HEK293 (cell line): ENCODE measurements at regions not wholly inside any gene's neighbourhood (a gene's known extent, or its start where the extent isn't known, plus 50 kb on each side); places are given as distances from the start of the nearest gene placed in this dataset.
A peak's percentile ranks its signal among the peaks of the same experiment; 100 is the strongest.
"Not testable (repeated sequence)": the region's sequence is repeated elsewhere in the genome, so short reads cannot be mapped to it uniquely, and the experiment has no call there.

ENCODE experiments used
- CTCF ChIA-PET: fragments of 350-600 bp; formaldehyde crosslinking; extraction: SDS; loops from one replicate; lab custom pipeline; 2021; ENCODE audit warnings: antibody characterized with exemption; lab: Yijun Ruan, JAX
- POLR2A ChIA-PET: fragments of 300-600 bp; formaldehyde crosslinking; extraction: SDS; loops from one replicate; lab custom pipeline; 2020; ENCODE audit warnings: antibody characterized with exemption, inconsistent platforms; lab: Yijun Ruan, JAX
- H3K27ac ChIP-seq: fragments of 200-500 bp; sonication (Bioruptor generic); 2 replicates; pipeline ENCODE4 v1.5.1; 2014; ENCODE audit warnings: low read depth, low read length, control low read depth, inconsistent platforms; ENCODE audit errors: extremely low read depth
- H3K36me3 ChIP-seq, 2 experiments: fragments of 200-500 bp in 1 of 2; sonication (Bioruptor generic) in 1 of 2; 1 replicate in 1 of 2; 2 replicates in 1 of 2; pipeline ENCODE4 v1.5.1; 2014 to 2017; ENCODE audit warnings: inconsistent platforms in 2 of 2, low read length in 2 of 2; ENCODE audit not compliant: control insufficient read depth in 2 of 2, insufficient read depth in 1 of 2
- H3K4me1 ChIP-seq: fragments of 200-500 bp; sonication (Bioruptor generic); 2 replicates; pipeline ENCODE4 v1.5.1; 2014; ENCODE audit warnings: mild to moderate bottlenecking, low read length, inconsistent platforms; ENCODE audit not compliant: control insufficient read depth, insufficient read depth
- H3K4me3 ChIP-seq: 2 replicates; pipeline ENCODE4 v1.5.1; 2011; ENCODE audit warnings: low read depth, mild to moderate bottlenecking, control low read depth, low read length, moderate library complexity
- H3K9me3 ChIP-seq: fragments of 200-500 bp; sonication (Bioruptor generic); 2 replicates; pipeline ENCODE4 v1.5.1; 2014; ENCODE audit warnings: low read depth, low read length, inconsistent platforms; ENCODE audit not compliant: control insufficient read depth, insufficient read depth
- GLIS2 ChIP-seq: fragments of 450-650 bp; formaldehyde crosslinking; IDR thresholded peaks from 2 replicates; pipeline ENCODE4 v1.5.1; 2016; ENCODE audit warnings: missing biosample characterization, missing genetic modification characterization
- KLF17 ChIP-seq: fragments of 450-650 bp; formaldehyde crosslinking; IDR thresholded peaks from 2 replicates; pipeline ENCODE4 v1.5.1; 2016; ENCODE audit warnings: missing biosample characterization, missing genetic modification characterization
- PBX3 ChIP-seq: sonication (generic); formaldehyde crosslinking; IDR thresholded peaks from 2 replicates; pipeline ENCODE4 v1.8.1; 2022; ENCODE audit warnings: mild to moderate bottlenecking, moderate library complexity, missing genetic modification reagents
- TCF7L2 ChIP-seq: IDR thresholded peaks from 2 replicates; pipeline ENCODE4 v1.6.1; 2011; ENCODE audit warnings: low read depth, mild to moderate bottlenecking, inconsistent platforms, low read length, moderate library complexity, borderline replicate concordance
- ZBTB20 ChIP-seq: fragments of 450-650 bp; formaldehyde crosslinking; IDR thresholded peaks from 2 replicates; pipeline ENCODE4 v1.5.1; 2016; ENCODE audit warnings: missing biosample characterization, missing genetic modification characterization
- ZBTB21 ChIP-seq: fragments of 450-650 bp; formaldehyde crosslinking; IDR thresholded peaks from 2 replicates; pipeline ENCODE4 v1.5.1; 2017; ENCODE audit warnings: missing biosample characterization, missing genetic modification characterization
- ZBTB44 ChIP-seq: fragments of 450-650 bp; IDR thresholded peaks from 2 replicates; pipeline ENCODE4 v1.5.1; 2018; ENCODE audit warnings: missing biosample characterization, mild to moderate bottlenecking, missing genetic modification characterization
- ZBTB49 ChIP-seq: fragments of 450-650 bp; formaldehyde crosslinking; IDR thresholded peaks from 2 replicates; pipeline ENCODE4 v1.5.1; 2016; ENCODE audit warnings: missing biosample characterization, missing genetic modification characterization, low read depth
- ZFHX2 ChIP-seq: fragments of 450-650 bp; formaldehyde crosslinking; conservative IDR thresholded peaks from 2 replicates; pipeline ENCODE4 v1.5.1; 2016; ENCODE audit warnings: missing biosample characterization, missing genetic modification characterization
- ZIC2 ChIP-seq: fragments of 450-650 bp; formaldehyde crosslinking; IDR thresholded peaks from 2 replicates; pipeline ENCODE4 v1.5.1; 2016; ENCODE audit warnings: missing biosample characterization, missing genetic modification characterization
- ZNF133 ChIP-seq: fragments of 450-650 bp; formaldehyde crosslinking; IDR thresholded peaks from 2 replicates; pipeline ENCODE4 v1.5.1; 2016; ENCODE audit warnings: missing biosample characterization, missing genetic modification characterization
- ZNF169 ChIP-seq: fragments of 450-650 bp; formaldehyde crosslinking; IDR thresholded peaks from 2 replicates; pipeline ENCODE4 v1.5.1; 2016; ENCODE audit warnings: missing biosample characterization, missing genetic modification characterization
- ZNF24 ChIP-seq: fragments of 450-650 bp; formaldehyde crosslinking; IDR thresholded peaks from 2 replicates; pipeline ENCODE4 v1.5.1; 2016; ENCODE audit warnings: missing biosample characterization, missing genetic modification characterization
- ZNF366 ChIP-seq: fragments of 450-650 bp; formaldehyde crosslinking; conservative IDR thresholded peaks from 2 replicates; pipeline ENCODE4 v1.5.1; 2016; ENCODE audit warnings: missing biosample characterization, missing genetic modification characterization
- ZNF48 ChIP-seq: fragments of 450-650 bp; formaldehyde crosslinking; IDR thresholded peaks from 2 replicates; pipeline ENCODE4 v1.5.1; 2016; ENCODE audit warnings: missing biosample characterization, missing genetic modification characterization
- ZNF510 ChIP-seq: fragments of 450-650 bp; formaldehyde crosslinking; IDR thresholded peaks from 2 replicates; pipeline ENCODE4 v1.5.1; 2018; ENCODE audit warnings: mild to moderate bottlenecking, missing genetic modification characterization, missing biosample characterization; ENCODE audit not compliant: insufficient replicate concordance
- ZNF558 ChIP-seq: fragments of 450-650 bp; formaldehyde crosslinking; IDR thresholded peaks from 2 replicates; pipeline ENCODE4 v1.5.1; 2016; ENCODE audit warnings: missing biosample characterization, missing genetic modification characterization
- ZNF660 ChIP-seq: fragments of 450-650 bp; IDR thresholded peaks from 2 replicates; pipeline ENCODE4 v1.5.1; 2018; ENCODE audit warnings: missing biosample characterization, mild to moderate bottlenecking, missing genetic modification characterization
- ZNF707 ChIP-seq: fragments of 450-650 bp; formaldehyde crosslinking; IDR thresholded peaks from 2 replicates; pipeline ENCODE4 v1.5.1; 2016; ENCODE audit warnings: missing biosample characterization, missing genetic modification characterization
- ZNF837 ChIP-seq: fragments of 450-650 bp; formaldehyde crosslinking; IDR thresholded peaks from 2 replicates; pipeline ENCODE4 v1.5.1; 2016; ENCODE audit warnings: missing biosample characterization, missing genetic modification characterization
- ZXDB ChIP-seq: fragments of 450-650 bp; formaldehyde crosslinking; IDR thresholded peaks from 2 replicates; pipeline ENCODE4 v1.5.1; 2016; ENCODE audit warnings: missing biosample characterization, missing genetic modification characterization
- TF ChIP-seq, protein P1 (sequence below): fragments of 450-650 bp; formaldehyde crosslinking; IDR thresholded peaks from 2 replicates; pipeline ENCODE4 v1.5.1; 2016; ENCODE audit warnings: missing biosample characterization, missing genetic modification characterization
- TF ChIP-seq, protein P2 (sequence below): fragments of 450-650 bp; formaldehyde crosslinking; IDR thresholded peaks from 2 replicates; pipeline ENCODE4 v1.5.1; 2016; ENCODE audit warnings: missing biosample characterization, missing genetic modification characterization

DNA sequence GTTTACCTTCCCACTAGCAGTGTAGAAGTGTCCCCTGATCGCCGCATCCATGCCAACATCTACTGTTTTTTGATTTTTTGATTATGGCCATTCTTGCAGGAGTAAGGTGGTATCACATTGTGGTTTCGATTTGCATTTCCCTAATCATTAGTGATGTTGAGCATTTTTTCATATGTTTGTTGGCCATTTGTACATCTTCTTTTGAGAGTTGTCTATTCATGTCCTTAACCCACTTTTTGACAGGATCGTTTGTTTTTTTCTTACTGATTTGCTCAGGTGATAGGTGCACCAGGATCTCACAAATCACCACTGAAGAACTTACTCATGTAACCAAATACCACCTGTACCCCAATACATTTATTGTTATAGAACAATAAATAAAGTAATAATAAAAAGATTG, 114.5 kb downstream of the GATA6 start:
- POLR2A ChIA-PET, H3K4me1 ChIP-seq, H3K36me3 ChIP-seq, H3K27ac ChIP-seq, CTCF ChIA-PET, H3K4me3 ChIP-seq, H3K9me3 ChIP-seq: not testable (repeated sequence)
- peak; percentile 96 for TF ChIP-seq ZNF558 (tag by site-specific recombination)

- peaks cover 2% of the 10 kb centered on the region; the same call in 1 of the 2 replicates for H3K4me1 ChIP-seq
- ChIA-PET CTCF (no interaction called here), POLR2A (no interaction called here)
- no peak overlapping the region for H3K4me3 ChIP-seq
- no peaks in the 10 kb centered on the region for H3K36me3 ChIP-seq
- H3K9me3 ChIP-seq = no peaks in the 10 kb centered on the region
- no peak overlapping the region for H3K27ac ChIP-seq
- no peak for TF ChIP-seq ZNF133 (tag by site-specific recombination)
- TF ChIP-seq ZNF660 = peak; percentile 71; the same call in 1 of the 2 replicates
- TF ChIP-seq ZNF837 (tag by site-specific recombination) = no peak
- TF ChIP-seq KLF17 (tag by site-specific recombination) = no peak
- no peak for TF ChIP-seq ZBTB44 (tag by site-specific recombination)
- TF ChIP-seq ZBTB21 = no peak
- no peak for TF ChIP-seq ZNF707
- peak; percentile 24; the same call in 1 of the 2 replicates for TF ChIP-seq ZIC2 (tag by site-specific recombination)
- TF ChIP-seq ZNF510 (tag by site-specific recombination) = no peak
- TF ChIP-seq ZNF48 (tag by site-specific recombination) = no peak
- no peak for TF ChIP-seq ZBTB20
- TF ChIP-seq ZNF24 (tag by site-specific recombination) = no peak
- TF ChIP-seq ZNF169 (tag by site-specific recombination) = no peak
- TF ChIP-seq, protein P1, sequence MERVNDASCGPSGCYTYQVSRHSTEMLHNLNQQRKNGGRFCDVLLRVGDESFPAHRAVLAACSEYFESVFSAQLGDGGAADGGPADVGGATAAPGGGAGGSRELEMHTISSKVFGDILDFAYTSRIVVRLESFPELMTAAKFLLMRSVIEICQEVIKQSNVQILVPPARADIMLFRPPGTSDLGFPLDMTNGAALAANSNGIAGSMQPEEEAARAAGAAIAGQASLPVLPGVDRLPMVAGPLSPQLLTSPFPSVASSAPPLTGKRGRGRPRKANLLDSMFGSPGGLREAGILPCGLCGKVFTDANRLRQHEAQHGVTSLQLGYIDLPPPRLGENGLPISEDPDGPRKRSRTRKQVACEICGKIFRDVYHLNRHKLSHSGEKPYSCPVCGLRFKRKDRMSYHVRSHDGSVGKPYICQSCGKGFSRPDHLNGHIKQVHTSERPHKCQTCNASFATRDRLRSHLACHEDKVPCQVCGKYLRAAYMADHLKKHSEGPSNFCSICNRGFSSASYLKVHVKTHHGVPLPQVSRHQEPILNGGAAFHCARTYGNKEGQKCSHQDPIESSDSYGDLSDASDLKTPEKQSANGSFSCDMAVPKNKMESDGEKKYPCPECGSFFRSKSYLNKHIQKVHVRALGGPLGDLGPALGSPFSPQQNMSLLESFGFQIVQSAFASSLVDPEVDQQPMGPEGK (tag by site-specific recombination) = no peak
- TF ChIP-seq, protein P2, sequence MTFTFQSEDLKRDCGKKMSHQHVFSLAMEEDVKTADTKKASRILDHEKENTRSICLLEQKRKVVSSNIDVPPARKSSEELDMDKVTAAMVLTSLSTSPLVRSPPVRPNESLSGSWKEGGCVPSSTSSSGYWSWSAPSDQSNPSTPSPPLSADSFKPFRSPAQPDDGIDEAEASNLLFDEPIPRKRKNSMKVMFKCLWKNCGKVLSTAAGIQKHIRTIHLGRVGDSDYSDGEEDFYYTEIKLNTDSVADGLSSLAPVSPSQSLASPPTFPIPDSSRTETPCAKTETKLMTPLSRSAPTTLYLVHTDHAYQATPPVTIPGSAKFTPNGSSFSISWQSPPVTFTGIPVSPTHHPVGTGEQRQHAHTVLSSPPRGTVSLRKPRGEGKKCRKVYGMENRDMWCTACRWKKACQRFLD (tag by site-specific recombination) = no peak
- no peak for TF ChIP-seq ZNF366 (tag by site-specific recombination)
Measured at GRCh38 chr18:22283397-22283796, 114.0 kb downstream of the GATA6 start.

DNA sequence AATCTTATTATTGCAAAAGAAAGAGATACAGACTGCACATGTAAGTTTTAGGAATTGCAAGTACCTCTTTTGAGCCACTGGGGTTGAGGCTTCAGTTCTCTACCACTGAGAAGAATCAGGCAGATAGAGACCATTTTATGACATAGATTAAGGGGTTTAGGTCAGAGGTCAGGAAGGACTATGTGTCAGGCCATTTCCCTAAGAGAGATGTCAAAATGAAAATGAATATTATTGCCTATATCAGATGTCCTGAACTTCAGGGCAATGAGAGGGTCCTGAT, 113.7 kb downstream of the GATA6 start:
- TF ChIP-seq ZXDB (no peak), GLIS2 (tag by site-specific recombination) (no peak), PBX3 (CRISPR knock-in tag) (no peak), TCF7L2 (no peak), ZBTB49 (tag by site-specific recombination) (no peak), ZFHX2 (tag by site-specific recombination) (no peak)
- TF ChIP-seq, all 188 proteins: peak for 0
- ChIA-PET POLR2A (interaction anchor here (0.6 to 0.9 kb wide), 2 partner anchors 60 to 1130 kb away, joined by 3 read pairs; no protein-coding TSS in a partner anchor), CTCF (no interaction called here)
- H3K36me3 ChIP-seq = no peaks in the 10 kb centered on the region
- H3K9me3 ChIP-seq = no peaks in the 10 kb centered on the region
- H3K4me3 ChIP-seq = no peak overlapping the region
- H3K27ac ChIP-seq = no peak overlapping the region
- H3K4me1 ChIP-seq = peaks cover 2% of the 10 kb centered on the region; the same call in 1 of the 2 replicates
